ENCODE measurements at regions not wholly inside any gene's neighbourhood (a gene's known extent, or its start where the extent isn't known, plus 50 kb on each side); places are given as distances from the start of the nearest gene placed in this dataset.

DNA sequence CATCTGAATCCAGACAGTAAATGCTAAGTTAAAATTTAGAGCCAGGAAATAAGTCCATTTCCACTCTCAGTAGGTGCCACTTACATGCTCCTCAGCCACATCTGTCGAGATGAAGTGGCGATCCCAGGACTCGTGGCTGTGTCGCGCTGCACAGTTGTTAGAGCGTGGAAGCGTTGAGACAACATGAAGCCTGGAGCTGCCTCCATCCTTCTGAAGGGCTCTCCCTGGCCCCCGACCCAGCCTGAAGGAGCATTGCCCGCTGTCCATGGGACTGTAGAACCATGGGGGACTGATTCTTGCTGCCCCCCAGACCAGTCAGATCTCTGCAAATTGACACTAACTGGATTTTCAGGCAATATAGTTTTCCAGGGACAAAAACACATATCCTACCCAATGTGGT is 58.9 kb downstream of the IRX1 start:
- DNase-seq, result no peak

DNA sequence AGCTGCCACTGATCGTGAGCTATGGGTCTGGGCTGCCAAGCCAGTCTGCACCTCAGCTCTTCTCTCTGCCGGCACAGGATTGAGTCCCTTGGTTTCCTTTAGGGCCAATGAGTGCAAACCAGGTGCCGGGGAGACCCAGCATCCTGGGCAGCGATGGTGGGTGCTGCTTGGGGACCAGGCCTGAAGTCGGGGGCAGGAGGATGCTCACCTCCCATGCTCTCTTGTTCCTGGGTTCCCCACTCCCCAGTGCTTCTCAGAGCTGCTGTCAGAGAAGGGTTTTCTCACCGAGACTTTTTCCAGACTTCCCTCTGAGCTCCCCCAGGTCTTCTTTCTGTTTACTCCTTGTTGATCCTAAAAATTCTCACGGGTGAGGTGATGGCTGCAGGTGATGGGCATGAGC is 61.2 kb downstream of the IRX1 start:
- DNase-seq, result no peak

GRCh38 chr5:3657364-3658022 is 61.9 kb downstream of the IRX1 start:
- DNase-seq, result no peak

- DNase-seq, result no peak
These were observed 63.3 kb downstream of the IRX1 start for GRCh38 chr5:3658929-3659328.

DNA sequence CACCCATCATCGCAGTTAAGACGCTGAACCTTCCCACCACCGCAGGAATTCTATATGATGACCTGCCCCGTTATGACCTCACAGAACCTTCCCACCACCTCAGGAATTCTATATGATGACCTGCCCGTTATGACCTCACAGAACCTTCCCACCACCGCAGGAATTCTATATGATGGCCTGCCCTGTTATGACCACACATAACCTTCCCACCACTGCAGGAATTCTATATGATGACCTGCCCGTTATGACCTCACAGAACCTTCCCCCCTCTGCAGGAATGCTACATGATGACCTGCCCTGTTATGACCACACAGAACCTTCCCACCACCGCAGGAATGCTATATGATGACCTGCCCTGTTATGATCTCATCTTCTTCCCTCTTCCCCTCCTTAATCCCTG is 64.3 kb downstream of the IRX1 start:
- no peak for DNase-seq

DNA sequence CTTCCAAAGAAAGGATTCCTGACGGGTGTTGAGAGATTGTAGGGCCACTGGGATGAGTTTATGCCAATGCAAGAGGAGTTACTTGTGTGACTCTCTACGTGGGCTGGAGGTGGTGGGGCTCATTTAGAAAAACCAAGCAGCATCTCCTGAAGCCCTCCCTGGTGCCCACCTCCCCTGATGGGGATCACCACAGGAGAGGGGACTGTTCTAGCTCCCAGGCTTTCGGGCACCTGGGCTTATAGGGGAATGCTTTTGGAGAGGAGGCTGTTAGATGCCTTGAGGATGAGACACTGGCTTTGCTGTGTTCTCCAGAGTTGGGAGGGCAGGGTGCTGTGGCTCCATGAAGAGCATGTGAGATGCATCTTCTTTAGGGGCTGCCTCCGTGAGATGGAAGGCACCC is 65.0 kb downstream of the IRX1 start:
- no peak for DNase-seq

GRCh38 chr5:3661755-3662296 is 66.2 kb downstream of the IRX1 start:
- DNase-seq, result no peak

DNA sequence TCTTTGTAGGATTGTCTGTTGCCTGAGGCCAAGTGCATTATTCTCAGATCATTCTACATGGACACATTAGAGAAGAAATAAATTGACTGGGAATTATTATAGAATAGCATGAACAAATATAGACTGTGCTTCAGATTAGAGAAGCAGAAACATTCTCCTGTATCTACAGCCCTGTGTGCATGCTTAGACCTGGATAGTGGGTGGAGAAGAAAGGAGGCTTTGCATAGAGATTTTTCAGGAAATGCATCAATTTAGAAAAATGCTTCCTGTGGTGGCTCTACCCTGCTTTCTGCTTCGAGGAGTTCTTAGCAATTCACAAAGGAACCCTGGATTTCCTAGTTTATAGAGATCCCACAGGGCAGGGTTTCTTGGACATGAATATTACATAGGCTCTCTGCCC is 66.7 kb downstream of the IRX1 start:
- no peak for DNase-seq

DNA sequence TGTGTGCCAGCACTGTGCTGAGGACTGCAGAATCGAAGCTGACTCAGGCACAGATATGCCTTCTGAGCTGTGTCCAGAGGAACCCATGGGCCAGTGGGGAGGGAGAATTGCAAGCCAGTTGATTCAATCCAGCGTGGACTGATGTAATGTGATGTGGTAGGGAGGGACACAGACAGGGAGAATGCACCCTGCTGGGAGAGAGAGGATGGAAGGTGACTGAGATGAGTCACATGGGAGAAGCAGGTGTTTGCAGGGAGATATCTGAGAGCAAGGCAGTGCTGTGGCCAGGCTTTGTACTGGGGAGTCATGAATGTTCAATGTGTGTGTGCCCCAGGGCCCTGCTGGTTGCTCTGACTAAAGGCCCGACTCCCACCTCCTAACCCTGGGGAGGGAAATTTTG is 75.7 kb downstream of the IRX1 start:
- no peak for DNase-seq

DNA sequence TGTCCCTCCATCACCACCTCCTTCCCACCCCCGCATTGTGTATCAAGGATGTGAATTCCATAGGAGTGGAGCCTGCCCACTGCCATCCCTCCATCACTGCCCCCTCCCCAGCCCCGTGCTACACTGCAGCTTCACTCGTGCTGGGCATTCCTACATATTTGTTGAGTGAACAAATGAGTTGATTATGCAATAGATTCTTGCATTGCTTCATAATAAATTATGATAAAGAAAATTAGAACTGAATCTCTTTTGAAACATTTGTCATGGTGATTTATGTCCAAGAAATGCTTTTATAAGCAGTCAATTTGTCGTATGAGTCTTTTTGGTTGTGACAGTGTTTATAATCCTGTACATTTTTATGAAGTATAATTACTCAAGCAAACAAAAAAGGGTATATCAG is 83.2 kb downstream of the IRX1 start:
- DNase-seq, result no peak

DNA sequence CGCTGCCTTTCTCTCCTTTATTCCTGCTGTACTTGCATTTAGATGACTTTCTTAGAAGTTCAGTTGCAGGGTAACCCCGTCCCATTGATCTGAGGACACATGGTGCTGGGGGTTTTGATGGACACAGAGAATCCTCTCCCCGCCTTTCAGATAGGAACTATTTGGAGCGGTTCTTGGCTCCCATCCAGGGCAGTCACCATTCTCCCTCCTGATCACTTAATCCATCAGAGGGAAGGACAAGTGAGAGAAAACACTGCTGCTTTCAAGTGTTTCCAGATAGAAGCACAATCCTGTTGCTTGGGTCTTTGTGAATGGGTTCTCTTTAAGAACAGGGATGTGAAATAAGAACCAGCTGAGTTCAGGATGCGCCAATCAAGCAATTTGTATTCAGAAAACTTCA is 85.2 kb downstream of the IRX1 start:
- DNase-seq, result no peak

GRCh38 chr5:3684118-3684517 is 88.5 kb downstream of the IRX1 start:
- no peak for DNase-seq

- DNase-seq, result no peak
These were observed 89.2 kb downstream of the IRX1 start for GRCh38 chr5:3684771-3685354.

DNA sequence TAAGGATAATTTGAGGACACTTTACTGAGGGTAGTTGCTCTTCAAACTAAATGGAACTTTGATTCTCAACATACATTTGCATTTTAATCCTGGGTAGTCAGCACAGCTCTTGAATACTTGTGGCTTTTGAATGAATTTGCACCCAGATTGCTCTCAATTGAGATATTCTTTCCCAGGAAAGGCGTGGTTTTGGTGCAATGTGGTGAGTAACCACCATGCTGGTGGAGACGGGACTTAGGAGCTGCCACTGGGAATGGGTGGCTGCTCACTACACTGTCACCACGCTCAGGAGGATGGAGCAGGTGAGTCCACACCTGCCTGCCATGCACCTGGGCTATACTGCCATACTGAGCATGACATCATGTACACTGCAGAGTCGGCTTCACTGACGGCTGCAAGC is 99.2 kb downstream of the IRX1 start:
- DNase-seq, result no peak

DNA sequence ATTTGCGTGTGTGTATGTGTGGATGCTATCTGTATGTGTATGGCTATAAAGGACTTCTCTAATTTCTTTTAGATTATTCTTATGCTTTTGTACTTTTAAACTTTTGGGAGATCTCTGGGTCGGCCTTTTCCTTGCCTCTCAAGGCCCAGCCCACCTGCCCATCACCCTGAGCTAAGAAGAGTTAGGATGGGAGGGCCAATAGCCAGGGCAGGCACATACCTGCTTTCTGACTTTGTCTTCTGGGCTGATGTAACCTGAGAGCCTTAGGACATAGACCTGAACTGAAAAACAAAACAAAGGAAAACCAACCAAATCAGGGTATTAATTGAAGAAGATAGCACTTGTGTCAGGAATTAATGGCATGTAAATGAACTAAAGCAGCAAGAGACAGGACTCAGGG is 100.2 kb downstream of the IRX1 start:
- no peak for DNase-seq

DNA sequence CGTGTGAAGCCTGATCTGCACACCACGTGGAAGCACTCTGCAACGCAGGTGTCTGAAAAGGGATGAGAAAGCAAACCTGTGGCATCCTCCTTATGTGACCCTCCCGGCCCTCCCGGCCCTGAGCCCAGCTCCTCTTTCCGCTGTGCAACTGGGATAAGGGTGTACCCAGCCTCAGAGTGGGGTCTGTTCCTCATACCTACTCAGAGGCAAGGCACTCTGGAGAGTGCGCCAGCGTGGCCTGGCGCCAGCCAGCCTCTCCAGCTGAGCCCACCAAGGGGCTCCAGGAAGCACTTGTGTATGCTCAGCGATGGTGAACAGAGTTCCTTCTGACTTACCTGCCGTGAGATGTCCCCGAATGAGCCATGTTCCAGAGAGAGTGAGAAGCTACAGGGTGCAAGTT is 102.8 kb downstream of the IRX1 start:
- no peak for DNase-seq

GRCh38 chr5:3701694-3702093 is 106.1 kb downstream of the IRX1 start:
- DNase-seq, result no peak

DNA sequence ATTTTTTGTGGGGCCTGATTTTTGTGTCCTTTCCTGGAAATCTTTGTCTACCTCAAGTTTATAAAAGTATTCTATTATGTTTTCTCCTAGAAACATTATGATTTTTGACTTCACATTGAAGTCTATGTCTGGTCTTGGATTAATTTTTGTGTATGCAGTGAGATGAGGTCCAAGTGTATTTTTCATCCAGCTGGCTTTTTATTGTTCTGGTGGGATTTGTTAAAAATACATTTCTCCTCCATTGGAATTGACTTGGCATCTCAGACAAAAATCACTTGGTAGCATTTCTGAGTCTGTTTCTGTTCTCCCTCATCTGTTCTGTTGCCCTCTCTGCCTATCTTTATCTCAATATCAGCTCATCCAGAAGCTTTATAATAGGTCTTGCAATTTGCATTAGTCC is 109.0 kb downstream of the IRX1 start:
- no peak for DNase-seq

GRCh38 chr5:3709068-3709716 is 113.6 kb downstream of the IRX1 start:
- no peak for DNase-seq

- no peak for DNase-seq
These were observed 114.2 kb downstream of the IRX1 start for GRCh38 chr5:3709717-3710348.

DNA sequence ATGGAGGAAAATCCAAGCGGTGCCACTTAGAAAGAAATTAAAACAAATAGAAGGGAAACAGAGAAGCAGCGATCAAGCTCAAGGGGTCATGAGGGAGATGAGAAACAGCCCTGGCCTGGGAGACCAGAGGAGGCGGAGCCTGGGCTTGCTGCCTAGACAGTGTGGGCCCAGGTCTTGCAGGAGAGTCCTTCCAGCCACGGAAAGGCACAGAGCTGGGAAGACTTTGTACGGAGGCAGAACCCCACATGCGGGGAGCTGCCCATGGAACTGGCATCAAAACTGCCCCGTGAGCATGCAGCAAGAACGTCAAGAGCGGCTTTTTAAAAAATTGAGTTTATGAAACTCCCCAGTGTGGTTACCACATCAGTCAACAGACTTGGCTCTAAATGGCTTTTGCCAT is 119.4 kb downstream of the IRX1 start:
- no peak for DNase-seq

DNA sequence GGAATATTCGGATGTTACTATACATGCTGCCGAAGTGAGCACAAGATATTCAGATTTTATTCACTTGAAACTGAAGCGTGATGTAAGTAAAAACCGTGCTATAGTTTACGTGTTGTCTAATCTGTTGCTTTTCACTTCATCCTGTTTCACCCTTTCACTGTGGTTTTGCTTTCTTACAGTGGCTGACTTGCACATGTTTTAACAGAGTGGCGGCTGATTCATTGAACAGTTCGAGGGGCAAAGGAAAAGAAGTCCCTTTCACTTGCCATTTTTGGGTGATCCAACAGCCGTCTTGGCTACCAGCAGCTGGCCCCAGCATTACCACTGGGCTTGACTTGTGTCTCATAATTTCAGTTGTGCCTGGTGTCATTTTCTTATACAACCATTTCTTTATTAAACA is 134.0 kb downstream of the IRX1 start:
- no peak for DNase-seq

DNA sequence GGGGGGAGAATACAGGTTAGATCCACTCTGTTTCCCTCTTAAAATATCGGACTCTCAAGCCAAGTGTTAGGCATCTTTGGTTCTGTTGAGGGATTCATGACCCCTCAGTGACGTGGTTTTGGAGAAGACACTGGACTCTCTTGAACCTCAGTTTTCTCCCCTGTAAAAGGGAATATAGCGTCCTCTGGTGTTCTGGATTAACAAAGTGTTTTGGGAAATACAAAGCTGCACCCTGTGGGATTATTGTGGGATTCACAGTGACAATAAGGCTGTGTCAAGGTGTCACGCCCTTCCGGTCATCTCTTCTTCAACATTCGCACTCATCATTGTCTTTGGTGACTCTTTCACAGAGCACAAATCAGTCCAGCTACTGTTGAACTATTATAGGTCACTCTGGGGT is 139.0 kb downstream of the IRX1 start:
- no peak for DNase-seq

- DNase-seq, result no peak
These were observed 140.8 kb downstream of the IRX1 start for GRCh38 chr5:3736466-3736865.

All from activated CD4-positive, CD25-positive, alpha-beta regulatory T cell (primary cell).